ENCODE measurements at regions not wholly inside any gene's neighbourhood (a gene's known extent, or its start where the extent isn't known, plus 50 kb on each side); places are given as distances from the start of the nearest gene placed in this dataset.

DNA sequence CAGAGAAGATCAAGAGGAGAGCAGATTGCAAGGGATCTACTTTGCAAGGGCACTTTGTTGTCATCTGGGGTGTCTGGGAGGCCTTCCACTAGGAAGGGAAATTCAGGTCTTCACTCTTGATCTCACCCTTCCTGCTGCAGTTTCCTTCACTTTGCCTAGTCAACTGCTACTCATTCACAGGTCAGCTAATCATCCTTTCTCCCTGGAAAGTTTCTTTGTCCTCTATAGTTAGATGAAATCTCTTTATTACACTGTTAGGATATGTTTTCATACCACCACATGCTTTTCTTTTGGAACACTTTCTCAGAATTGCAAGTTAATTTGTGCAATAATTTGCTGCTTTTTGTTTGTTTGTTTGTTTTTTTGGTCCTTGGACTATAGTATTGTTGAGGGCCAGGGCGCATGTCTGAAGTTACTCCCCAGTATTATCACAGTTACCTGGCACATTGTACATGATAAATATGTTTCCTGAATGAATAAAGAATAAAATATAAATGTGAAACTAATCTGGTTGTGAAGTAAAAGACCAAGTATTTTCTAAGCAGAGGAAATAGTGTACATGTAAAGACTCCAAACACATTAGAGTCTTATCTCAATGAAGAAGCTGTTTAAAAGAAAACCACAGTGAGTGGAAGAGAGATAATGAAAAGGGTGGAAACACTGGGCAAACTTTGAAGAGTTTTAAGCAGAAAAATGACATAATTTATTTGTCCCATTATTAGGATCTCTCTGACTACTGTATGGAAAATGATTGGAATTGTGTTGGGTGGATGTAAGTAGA, 139.9 kb upstream of the DGKB start:
- Histone ChIP-seq H3K4me1 (ENCODE audit: insufficient read depth, low read length) (no peaks in the 10 kb centered on the region), H3K9me3 (ENCODE audit: low read length) (no peaks in the 10 kb centered on the region), H3K36me3 (ENCODE audit: insufficient read depth, low read length) (no peaks in the 10 kb centered on the region), H3K4me3 (ENCODE audit: low read length) (no peak overlapping the region), H2AFZ (ENCODE audit: low read depth, low read length) (no peak overlapping the region), H3K27me3 (ENCODE audit: insufficient read depth, low read length) (no peaks in the 10 kb centered on the region)

DNA sequence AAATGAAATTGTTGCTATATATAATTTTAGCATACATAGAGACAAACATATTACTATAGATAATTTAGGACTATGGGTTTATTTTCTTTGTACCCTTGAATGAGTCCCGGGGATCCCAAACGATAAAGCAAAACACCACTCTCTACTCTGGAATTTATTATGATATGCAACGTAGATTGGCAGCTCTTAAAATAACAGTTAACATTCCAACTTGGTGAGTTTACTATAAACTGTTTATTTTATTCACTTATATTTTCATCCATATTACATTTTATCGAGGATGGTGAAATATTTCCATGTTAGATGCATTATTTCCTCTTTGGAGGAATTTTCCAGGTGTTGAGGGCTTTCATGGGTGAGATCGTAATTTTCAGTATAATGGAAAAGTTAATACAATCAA, 138.7 kb upstream of the DGKB start:
- H3K4me1 ChIP-seq (ENCODE audit: insufficient read depth, low read length): no peaks in the 10 kb centered on the region
- H2AFZ ChIP-seq (ENCODE audit: low read depth, low read length): no peak overlapping the region
- H3K9me3 ChIP-seq (ENCODE audit: low read length): no peaks in the 10 kb centered on the region
- no peaks in the 10 kb centered on the region for H3K27me3 ChIP-seq (ENCODE audit: insufficient read depth, low read length)
- H3K4me3 ChIP-seq (ENCODE audit: low read length): no peak overlapping the region
- H3K36me3 ChIP-seq (ENCODE audit: insufficient read depth, low read length): no peaks in the 10 kb centered on the region

DNA sequence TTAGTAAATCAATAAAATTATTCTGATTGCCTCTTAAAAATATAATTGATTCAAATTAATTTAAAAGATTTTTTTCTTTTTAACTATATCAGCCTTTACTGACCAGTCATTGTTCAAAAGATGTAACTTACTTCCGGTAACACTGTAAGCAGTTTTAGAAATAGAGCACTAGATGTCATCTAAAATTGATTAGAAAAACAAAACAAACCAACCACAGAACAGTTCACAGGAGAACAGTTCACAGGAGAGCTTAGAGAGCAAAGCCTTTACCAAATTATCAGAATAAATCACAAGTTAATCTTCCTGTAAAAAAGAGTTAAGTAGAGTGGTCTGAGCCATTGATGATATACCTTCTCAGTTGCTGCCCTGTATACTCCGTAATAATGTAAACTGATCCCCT, 133.3 kb upstream of the DGKB start:
- H3K4me1 ChIP-seq (ENCODE audit: insufficient read depth, low read length): no peaks in the 10 kb centered on the region
- no peak overlapping the region for H3K4me3 ChIP-seq (ENCODE audit: low read length)
- no peaks in the 10 kb centered on the region for H3K27me3 ChIP-seq (ENCODE audit: insufficient read depth, low read length)
- H3K36me3 ChIP-seq (ENCODE audit: insufficient read depth, low read length): no peaks in the 10 kb centered on the region
- H2AFZ ChIP-seq (ENCODE audit: low read depth, low read length): no peak overlapping the region
- no peaks in the 10 kb centered on the region for H3K9me3 ChIP-seq (ENCODE audit: low read length)

DNA sequence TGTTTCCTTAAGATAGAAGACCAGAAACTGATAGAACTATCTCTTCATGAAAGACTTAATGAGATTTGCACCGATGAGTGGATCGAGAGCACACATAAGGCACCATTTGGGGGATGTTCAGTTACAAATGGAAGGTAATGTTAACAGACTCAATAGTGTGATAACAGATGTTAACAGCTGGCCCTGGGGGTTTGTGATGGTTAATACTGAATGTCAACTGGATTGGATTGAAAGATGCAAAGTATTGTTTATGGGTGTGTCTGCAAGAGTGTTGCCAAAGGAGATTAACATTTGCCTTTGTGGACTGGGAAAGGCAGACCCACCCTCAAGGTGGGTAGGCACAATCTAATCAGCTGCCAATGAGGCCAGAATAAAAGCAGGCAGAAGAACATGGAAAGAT, 130.5 kb upstream of the DGKB start:
- Histone ChIP-seq H2AFZ (ENCODE audit: low read depth, low read length) (no peak overlapping the region), H3K4me1 (ENCODE audit: insufficient read depth, low read length) (no peaks in the 10 kb centered on the region), H3K36me3 (ENCODE audit: insufficient read depth, low read length) (no peaks in the 10 kb centered on the region), H3K27me3 (ENCODE audit: insufficient read depth, low read length) (no peaks in the 10 kb centered on the region), H3K4me3 (ENCODE audit: low read length) (no peak overlapping the region), H3K9me3 (ENCODE audit: low read length) (no peaks in the 10 kb centered on the region)

DNA sequence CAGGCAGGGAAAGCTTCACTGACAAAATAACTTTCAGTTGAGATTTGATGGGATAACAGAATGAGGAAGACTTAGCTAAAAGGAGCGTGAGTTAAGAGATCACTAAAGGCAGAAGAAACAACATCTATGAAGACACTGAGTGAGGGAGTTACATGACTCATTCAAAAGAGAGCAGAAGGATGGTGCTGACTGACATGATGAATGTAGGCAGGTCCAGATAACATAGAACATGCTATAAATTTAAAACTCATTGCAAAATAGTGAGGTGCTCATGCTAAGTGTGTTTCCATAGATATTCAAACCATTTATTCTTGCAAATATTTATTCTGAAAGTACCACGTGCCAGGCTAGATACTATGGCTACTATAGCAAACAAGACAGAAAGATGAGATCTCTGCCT, 116.4 kb upstream of the DGKB start:
- Histone ChIP-seq H3K4me3 (ENCODE audit: low read length) (no peak overlapping the region), H3K27me3 (ENCODE audit: insufficient read depth, low read length) (no peaks in the 10 kb centered on the region), H3K9me3 (ENCODE audit: low read length) (no peaks in the 10 kb centered on the region), H3K36me3 (ENCODE audit: insufficient read depth, low read length) (no peaks in the 10 kb centered on the region), H2AFZ (ENCODE audit: low read depth, low read length) (no peak overlapping the region), H3K4me1 (ENCODE audit: insufficient read depth, low read length) (peaks cover 7% of the 10 kb centered on the region)

DNA sequence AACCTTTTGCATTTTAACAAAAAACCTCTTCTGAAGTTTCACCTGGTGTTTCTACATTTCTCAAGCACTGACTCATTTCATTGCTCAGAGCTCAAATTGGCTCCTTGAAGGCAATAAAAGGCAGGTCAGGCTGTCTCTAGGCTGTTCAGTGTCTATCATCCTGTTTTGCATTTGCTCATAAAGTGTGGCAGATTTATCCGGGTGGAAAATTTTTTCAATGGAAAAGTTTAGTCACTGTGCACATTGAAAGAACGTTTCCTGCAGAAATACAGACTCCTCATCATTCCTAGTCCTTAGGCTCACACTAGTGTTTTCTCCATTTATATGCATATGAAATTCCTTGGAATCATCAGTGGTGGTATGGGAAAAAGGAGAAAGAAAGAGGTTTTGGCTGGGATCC, 114.2 kb upstream of the DGKB start:
- Histone ChIP-seq H2AFZ (ENCODE audit: low read depth, low read length) (no peak overlapping the region), H3K36me3 (ENCODE audit: insufficient read depth, low read length) (no peaks in the 10 kb centered on the region), H3K4me3 (ENCODE audit: low read length) (no peak overlapping the region), H3K9me3 (ENCODE audit: low read length) (no peaks in the 10 kb centered on the region), H3K27me3 (ENCODE audit: insufficient read depth, low read length) (no peaks in the 10 kb centered on the region), H3K4me1 (ENCODE audit: insufficient read depth, low read length) (peaks cover 18% of the 10 kb centered on the region)

DNA sequence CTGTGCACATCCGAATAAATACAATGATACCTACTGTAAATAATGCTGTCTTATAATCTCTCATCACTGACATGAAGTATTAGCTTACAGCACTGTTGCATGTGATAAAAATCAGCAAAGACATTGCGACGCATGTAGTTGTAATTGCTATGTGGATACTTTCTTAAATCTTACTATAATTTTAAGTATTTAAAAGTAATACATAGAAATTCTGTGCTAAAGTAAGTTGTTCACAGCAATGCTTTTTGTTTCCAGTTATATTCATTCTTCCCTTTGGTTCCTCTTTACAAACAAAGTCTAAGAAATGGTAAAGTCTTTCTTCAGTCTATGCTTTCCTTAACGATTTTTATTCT, 113.7 kb upstream of the DGKB start:
- peaks cover 20% of the 10 kb centered on the region for H3K4me1 ChIP-seq (ENCODE audit: insufficient read depth, low read length)
- no peaks in the 10 kb centered on the region for H3K36me3 ChIP-seq (ENCODE audit: insufficient read depth, low read length)
- H3K4me3 ChIP-seq (ENCODE audit: low read length): no peak overlapping the region
- no peaks in the 10 kb centered on the region for H3K27me3 ChIP-seq (ENCODE audit: insufficient read depth, low read length)
- H3K9me3 ChIP-seq (ENCODE audit: low read length): no peaks in the 10 kb centered on the region
- H2AFZ ChIP-seq (ENCODE audit: low read depth, low read length): no peak overlapping the region

DNA sequence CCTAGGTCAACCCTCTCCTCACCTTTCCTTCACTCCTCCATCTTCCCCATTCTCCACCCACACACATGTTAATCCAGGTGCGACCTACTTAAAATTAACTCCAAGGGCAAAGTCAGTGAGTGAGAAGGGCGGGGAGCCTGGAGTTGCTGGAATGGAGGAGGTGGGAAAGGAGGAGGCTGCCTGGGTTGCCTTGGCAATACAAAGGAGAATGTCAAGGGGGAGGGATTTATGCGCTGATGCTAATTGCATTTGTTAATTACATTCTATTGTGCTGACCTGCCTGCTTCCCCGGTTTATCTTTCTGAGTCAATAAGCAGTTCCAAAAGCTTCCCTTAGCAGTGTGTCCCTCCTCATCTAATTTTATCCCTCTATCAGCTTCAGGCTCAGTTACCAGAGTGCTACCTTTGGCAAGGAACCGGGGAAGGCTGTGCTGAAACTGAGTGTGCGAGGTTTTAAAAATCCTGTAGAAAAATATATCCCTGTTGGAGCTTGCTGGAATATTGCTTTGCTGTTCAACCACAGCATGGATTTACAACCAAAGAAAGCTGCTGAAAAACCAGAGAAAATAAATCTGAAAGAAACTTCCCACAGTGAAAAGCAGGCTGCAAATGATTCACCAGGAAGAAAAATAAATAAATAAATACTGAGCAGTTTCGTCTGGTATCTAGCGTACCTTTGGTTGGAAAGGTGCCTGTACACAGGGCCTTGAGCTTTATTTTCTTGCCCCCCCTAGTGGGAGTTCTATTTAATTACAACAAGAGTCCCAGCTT, 113.2 kb upstream of the DGKB start:
- no peaks in the 10 kb centered on the region for H3K9me3 ChIP-seq (ENCODE audit: low read length)
- peaks cover 20% of the 10 kb centered on the region for H3K4me1 ChIP-seq (ENCODE audit: insufficient read depth, low read length)
- H3K27me3 ChIP-seq (ENCODE audit: insufficient read depth, low read length): no peaks in the 10 kb centered on the region
- peak overlapping the region; percentile 26 for H3K4me3 ChIP-seq (ENCODE audit: low read length)
- peak overlapping the region; percentile 77 for H2AFZ ChIP-seq (ENCODE audit: low read depth, low read length)
- H3K36me3 ChIP-seq (ENCODE audit: insufficient read depth, low read length): no peaks in the 10 kb centered on the region

DNA sequence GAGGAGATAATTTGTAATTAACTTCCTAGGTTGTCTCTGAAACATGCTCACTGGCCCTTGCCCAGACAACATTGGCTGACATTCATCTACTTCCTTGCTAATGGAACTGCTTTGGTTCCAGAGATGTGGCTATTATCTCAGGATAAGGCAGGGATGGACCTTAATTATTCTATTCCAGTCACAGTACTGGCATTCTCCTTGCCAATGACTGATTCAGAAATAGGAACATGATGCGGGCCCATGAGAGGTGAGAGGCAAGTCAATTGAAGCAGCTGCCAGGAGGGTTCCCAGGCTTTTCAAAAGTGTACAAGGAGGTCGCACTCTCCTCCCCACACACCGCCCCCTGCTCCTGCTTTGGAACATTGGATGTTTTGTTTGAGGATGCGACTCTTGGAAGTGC, 109.6 kb upstream of the DGKB start:
- peaks cover 20% of the 10 kb centered on the region for H3K4me1 ChIP-seq (ENCODE audit: insufficient read depth, low read length)
- no peak overlapping the region for H2AFZ ChIP-seq (ENCODE audit: low read depth, low read length)
- no peaks in the 10 kb centered on the region for H3K9me3 ChIP-seq (ENCODE audit: low read length)
- H3K27me3 ChIP-seq (ENCODE audit: insufficient read depth, low read length): no peaks in the 10 kb centered on the region
- no peaks in the 10 kb centered on the region for H3K36me3 ChIP-seq (ENCODE audit: insufficient read depth, low read length)
- H3K4me3 ChIP-seq (ENCODE audit: low read length): no peak overlapping the region

DNA sequence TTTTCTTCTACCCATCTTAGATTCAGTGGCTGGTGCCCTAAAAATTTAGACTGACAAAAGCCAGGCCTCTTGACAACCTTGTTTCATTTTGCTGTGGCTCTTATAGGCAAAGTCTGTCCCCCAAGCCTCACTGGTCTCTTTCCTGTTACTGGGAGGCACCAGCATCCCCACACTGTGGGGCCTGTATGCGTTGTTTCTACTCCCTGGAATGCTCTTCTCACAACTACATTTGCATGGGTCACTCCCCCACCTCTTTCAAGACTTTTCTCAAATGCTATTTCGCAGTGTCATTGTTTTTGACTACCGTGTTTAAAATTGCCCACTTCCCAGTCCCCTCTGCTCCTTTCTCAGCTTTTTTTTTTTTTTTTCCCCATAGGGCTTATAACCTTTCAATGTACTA, 108.7 kb upstream of the DGKB start:
- Histone ChIP-seq H3K9me3 (ENCODE audit: low read length) (no peaks in the 10 kb centered on the region), H3K36me3 (ENCODE audit: insufficient read depth, low read length) (no peaks in the 10 kb centered on the region), H3K4me3 (ENCODE audit: low read length) (no peak overlapping the region), H2AFZ (ENCODE audit: low read depth, low read length) (no peak overlapping the region), H3K4me1 (ENCODE audit: insufficient read depth, low read length) (peaks cover 20% of the 10 kb centered on the region), H3K27me3 (ENCODE audit: insufficient read depth, low read length) (no peaks in the 10 kb centered on the region)

DNA sequence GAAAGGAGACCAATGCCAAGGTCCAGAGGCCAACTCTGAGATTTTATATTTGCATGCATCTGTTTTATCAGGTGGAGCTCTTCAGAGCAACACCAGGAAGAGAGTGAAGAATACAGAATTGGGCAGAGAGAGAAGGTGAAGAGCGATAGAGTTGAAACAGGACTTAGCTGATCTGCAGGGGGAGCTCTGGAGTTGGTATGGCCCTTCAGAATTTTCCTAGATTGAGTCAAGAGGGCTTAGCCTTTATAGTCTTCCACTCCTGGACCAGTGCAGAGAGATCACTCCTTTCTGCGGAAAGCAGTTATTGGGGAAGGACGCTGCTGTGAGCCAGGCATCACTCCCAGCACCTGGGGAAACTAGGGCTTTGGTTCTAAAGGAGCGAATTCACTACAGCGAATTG, 105.0 kb upstream of the DGKB start:
- Histone ChIP-seq H3K4me3 (ENCODE audit: low read length) (no peak overlapping the region), H2AFZ (ENCODE audit: low read depth, low read length) (no peak overlapping the region), H3K4me1 (ENCODE audit: insufficient read depth, low read length) (peaks cover 10% of the 10 kb centered on the region), H3K36me3 (ENCODE audit: insufficient read depth, low read length) (no peaks in the 10 kb centered on the region), H3K27me3 (ENCODE audit: insufficient read depth, low read length) (no peaks in the 10 kb centered on the region), H3K9me3 (ENCODE audit: low read length) (no peaks in the 10 kb centered on the region)

DNA sequence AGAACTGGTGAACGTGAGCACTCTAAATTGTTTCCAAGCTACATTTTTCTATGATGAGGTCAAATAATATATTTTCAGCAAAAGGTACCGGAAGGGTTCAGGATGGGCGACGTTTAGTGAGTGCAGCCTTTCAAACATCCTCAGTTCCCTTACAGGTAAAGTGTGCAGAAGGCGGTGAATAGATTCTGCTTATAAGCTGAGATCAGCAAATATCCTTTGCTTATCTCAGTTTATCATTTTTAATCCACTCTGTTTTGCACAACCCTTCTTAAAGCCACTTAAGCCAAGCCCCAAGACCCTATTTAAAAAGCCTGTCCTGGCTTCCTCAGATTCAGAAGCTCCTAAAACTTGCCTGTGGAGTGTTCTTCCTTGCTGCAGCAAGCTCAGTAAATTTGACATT, 103.1 kb upstream of the DGKB start:
- Histone ChIP-seq H2AFZ (ENCODE audit: low read depth, low read length) (no peak overlapping the region), H3K27me3 (ENCODE audit: insufficient read depth, low read length) (no peaks in the 10 kb centered on the region), H3K4me3 (ENCODE audit: low read length) (no peak overlapping the region), H3K36me3 (ENCODE audit: insufficient read depth, low read length) (no peaks in the 10 kb centered on the region), H3K4me1 (ENCODE audit: insufficient read depth, low read length) (no peaks in the 10 kb centered on the region), H3K9me3 (ENCODE audit: low read length) (no peaks in the 10 kb centered on the region)

DNA sequence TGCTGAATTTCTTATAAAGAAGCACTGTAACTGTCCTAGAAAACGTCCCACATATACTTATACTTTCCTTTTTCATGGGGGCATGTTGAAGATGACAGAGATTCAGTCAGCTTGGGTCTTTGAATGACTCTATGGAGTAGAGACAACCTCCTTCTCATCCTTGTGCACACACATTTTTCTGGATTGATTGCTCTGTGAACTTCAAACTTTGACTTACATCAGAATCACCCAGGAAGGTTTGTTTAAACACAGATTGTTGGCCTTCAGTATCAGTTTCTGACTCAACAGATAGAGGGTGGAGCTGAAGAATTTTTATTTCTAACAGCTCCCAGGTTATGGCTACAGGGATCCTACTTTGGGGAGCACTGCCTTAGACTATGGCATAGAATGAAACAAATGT, 97.6 kb upstream of the DGKB start:
- Histone ChIP-seq H3K9me3 (ENCODE audit: low read length) (no peaks in the 10 kb centered on the region), H3K4me1 (ENCODE audit: insufficient read depth, low read length) (no peaks in the 10 kb centered on the region), H3K27me3 (ENCODE audit: insufficient read depth, low read length) (no peaks in the 10 kb centered on the region), H3K4me3 (ENCODE audit: low read length) (no peak overlapping the region), H3K36me3 (ENCODE audit: insufficient read depth, low read length) (no peaks in the 10 kb centered on the region), H2AFZ (ENCODE audit: low read depth, low read length) (no peak overlapping the region)

DNA sequence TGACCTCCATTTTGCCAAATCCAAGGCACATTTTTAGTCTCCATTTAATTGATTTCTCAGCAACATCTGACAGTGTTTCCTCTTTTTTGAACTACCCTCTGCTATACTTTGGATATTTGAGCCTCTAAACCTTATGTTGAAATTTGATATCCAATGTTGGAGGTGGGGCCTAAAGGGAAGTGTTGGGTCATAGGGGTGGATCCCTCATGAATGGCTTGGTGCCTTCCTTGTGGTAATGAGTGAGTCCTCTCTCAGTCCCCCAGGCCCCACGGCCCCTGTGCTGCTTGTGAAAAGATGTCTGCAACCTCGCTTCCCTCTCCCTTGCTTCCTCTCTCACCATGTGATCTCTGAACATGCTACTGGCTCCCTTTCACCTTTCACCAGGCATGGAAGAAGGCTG, 96.8 kb upstream of the DGKB start:
- Histone ChIP-seq H3K4me1 (ENCODE audit: insufficient read depth, low read length) (no peaks in the 10 kb centered on the region), H2AFZ (ENCODE audit: low read depth, low read length) (no peak overlapping the region), H3K36me3 (ENCODE audit: insufficient read depth, low read length) (no peaks in the 10 kb centered on the region), H3K27me3 (ENCODE audit: insufficient read depth, low read length) (no peaks in the 10 kb centered on the region), H3K4me3 (ENCODE audit: low read length) (no peak overlapping the region), H3K9me3 (ENCODE audit: low read length) (no peaks in the 10 kb centered on the region)

All from neuron (in vitro differentiated cells).